SK-N-SH treated with all-trans-retinoic acid at 6 μM for 48 hours (cell line): ENCODE measurements at regions not wholly inside any gene's neighbourhood (a gene's known extent, or its start where the extent isn't known, plus 50 kb on each side); places are given as distances from the start of the nearest gene placed in this dataset.

Experiments
- ATAC-seq: fragments of 200-7000 bp; cut with Tn5 transposase; 3 replicates; pipeline ENCODE4 v1.9.1; 2020; ENCODE audit warnings: mild to moderate bottlenecking, moderate library complexity
- ARNTL ChIP-seq: fragments of 450-650 bp; formaldehyde crosslinking; IDR thresholded peaks from 2 replicates; pipeline ENCODE4 v1.5.0; 2020; ENCODE audit warnings: low read depth, mild to moderate bottlenecking, moderate library complexity, borderline replicate concordance
- BACH2 ChIP-seq: fragments of 250-450 bp; sonication (Bioruptor Pico); IDR thresholded peaks from 2 replicates; pipeline ENCODE4 v1.9.0; 2021; ENCODE audit warnings: mild to moderate bottlenecking, borderline replicate concordance
- CSDC2 ChIP-seq: fragments of 250-450 bp; sonication (Bioruptor Pico); IDR thresholded peaks from 2 replicates; pipeline ENCODE4 v1.5.0; 2020; ENCODE audit warnings: mild to moderate bottlenecking, moderate library complexity
- ESRRG ChIP-seq: fragments of 250-450 bp; sonication (Bioruptor Pico); IDR thresholded peaks from 2 replicates; pipeline ENCODE4 v1.6.1; 2021; ENCODE audit warnings: mild to moderate bottlenecking
- GLIS3 ChIP-seq: fragments of 250-450 bp; sonication (Bioruptor Pico); IDR thresholded peaks from 2 replicates; pipeline ENCODE4 v1.5.0; 2020; ENCODE audit warnings: mild to moderate bottlenecking, moderate library complexity
- ISL1 ChIP-seq: fragments of 250-450 bp; sonication (Bioruptor Pico); IDR thresholded peaks from 2 replicates; pipeline ENCODE4 v2.1.2; 2022; ENCODE audit warnings: mild to moderate bottlenecking, moderate library complexity
- PPARA ChIP-seq: fragments of 250-450 bp; sonication (Bioruptor Pico); IDR thresholded peaks from 2 replicates; pipeline ENCODE4 v1.5.0; 2020; ENCODE audit warnings: mild to moderate bottlenecking, borderline replicate concordance
- RARB ChIP-seq: fragments of 250-450 bp; sonication (Bioruptor Pico); IDR thresholded peaks from 2 replicates; pipeline ENCODE4 v1.8.0; 2021; ENCODE audit warnings: mild to moderate bottlenecking, moderate library complexity
- SNAI2 ChIP-seq: fragments of 250-450 bp; sonication (Bioruptor Pico); IDR thresholded peaks from 2 replicates; pipeline ENCODE4 v1.5.0; 2020; ENCODE audit warnings: mild to moderate bottlenecking, moderate library complexity
- TCF4 ChIP-seq: fragments of 250-450 bp; sonication (Bioruptor Pico); IDR thresholded peaks from 2 replicates; pipeline ENCODE4 v1.8.0; 2021; ENCODE audit warnings: mild to moderate bottlenecking, moderate library complexity, borderline replicate concordance
- TOX ChIP-seq: fragments of 250-450 bp; sonication (Bioruptor Pico); IDR thresholded peaks from 2 replicates; pipeline ENCODE4 v1.8.0; 2021; ENCODE audit warnings: mild to moderate bottlenecking, moderate library complexity, borderline replicate concordance
- ZC3H10 ChIP-seq: fragments of 250-450 bp; sonication (Bioruptor Pico); IDR thresholded peaks from 2 replicates; pipeline ENCODE4 v1.5.1; 2021; ENCODE audit warnings: mild to moderate bottlenecking, moderate library complexity
- ZFP30 ChIP-seq: fragments of 450-650 bp; formaldehyde crosslinking; IDR thresholded peaks from 2 replicates; pipeline ENCODE4 v1.5.0; 2022; ENCODE audit warnings: mild to moderate bottlenecking, moderate library complexity
- ZNF565 ChIP-seq: fragments of 450-650 bp; formaldehyde crosslinking; conservative IDR thresholded peaks from 2 replicates; pipeline ENCODE4 v1.5.0; 2020; ENCODE audit warnings: low read depth, mild to moderate bottlenecking, moderate library complexity
- ZNF8 ChIP-seq: fragments of 450-650 bp; formaldehyde crosslinking; IDR thresholded peaks from 2 replicates; pipeline ENCODE4 v1.5.0; 2020; ENCODE audit warnings: mild to moderate bottlenecking, moderate library complexity
- TF ChIP-seq, protein P1 (sequence below): fragments of 250-450 bp; sonication (Bioruptor Pico); IDR thresholded peaks from 2 replicates; pipeline ENCODE4 v1.5.1; 2021; ENCODE audit warnings: mild to moderate bottlenecking, moderate library complexity
- TF ChIP-seq, protein P2 (sequence below): fragments of 250-450 bp; sonication (Bioruptor Pico); IDR thresholded peaks from 2 replicates; pipeline ENCODE4 v1.5.0; 2020; ENCODE audit warnings: mild to moderate bottlenecking, moderate library complexity
- TF ChIP-seq, protein P3 (sequence below): fragments of 250-450 bp; sonication (Bioruptor Pico); IDR thresholded peaks from 2 replicates; pipeline ENCODE4 v1.8.0; 2021; ENCODE audit warnings: low read depth, mild to moderate bottlenecking, moderate library complexity, borderline replicate concordance
- TF ChIP-seq, protein P4 (sequence below): fragments of 250-450 bp; sonication (Bioruptor Pico); IDR thresholded peaks from 2 replicates; pipeline ENCODE4 v1.5.1; 2020; ENCODE audit warnings: low read depth, mild to moderate bottlenecking, moderate library complexity
- TF ChIP-seq, protein P5 (sequence below): fragments of 250-450 bp; sonication (Bioruptor Pico); IDR thresholded peaks from 2 replicates; pipeline ENCODE4 v1.8.0; 2020; ENCODE audit warnings: mild to moderate bottlenecking, moderate library complexity, borderline replicate concordance

DNA sequence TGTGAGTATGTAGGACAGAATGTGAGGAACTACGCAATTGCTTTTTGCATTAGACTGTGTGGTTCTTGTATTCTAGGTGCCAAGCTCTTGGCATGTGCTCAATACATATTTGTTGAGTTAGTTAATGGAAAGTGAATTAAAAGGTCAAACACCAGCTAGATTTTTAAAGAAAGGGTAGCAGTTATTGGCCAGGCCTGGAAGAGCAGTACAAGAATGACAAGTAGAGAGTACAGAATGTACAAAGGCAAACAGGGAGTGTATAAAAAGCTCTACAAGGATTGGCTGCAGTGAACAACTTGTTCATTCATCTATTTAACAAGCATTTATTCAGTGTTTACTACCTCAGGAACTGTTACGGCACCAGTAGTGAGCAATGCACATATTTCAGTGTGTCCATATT is 854.0 kb upstream of the SEL1L start:
- TF ChIP-seq GLIS3 (CRISPR knock-in tag), result no peak
- no peak for TF ChIP-seq ARNTL (CRISPR knock-in tag)
- TF ChIP-seq ZNF8 (CRISPR knock-in tag), result no peak
- TF ChIP-seq, protein P1, sequence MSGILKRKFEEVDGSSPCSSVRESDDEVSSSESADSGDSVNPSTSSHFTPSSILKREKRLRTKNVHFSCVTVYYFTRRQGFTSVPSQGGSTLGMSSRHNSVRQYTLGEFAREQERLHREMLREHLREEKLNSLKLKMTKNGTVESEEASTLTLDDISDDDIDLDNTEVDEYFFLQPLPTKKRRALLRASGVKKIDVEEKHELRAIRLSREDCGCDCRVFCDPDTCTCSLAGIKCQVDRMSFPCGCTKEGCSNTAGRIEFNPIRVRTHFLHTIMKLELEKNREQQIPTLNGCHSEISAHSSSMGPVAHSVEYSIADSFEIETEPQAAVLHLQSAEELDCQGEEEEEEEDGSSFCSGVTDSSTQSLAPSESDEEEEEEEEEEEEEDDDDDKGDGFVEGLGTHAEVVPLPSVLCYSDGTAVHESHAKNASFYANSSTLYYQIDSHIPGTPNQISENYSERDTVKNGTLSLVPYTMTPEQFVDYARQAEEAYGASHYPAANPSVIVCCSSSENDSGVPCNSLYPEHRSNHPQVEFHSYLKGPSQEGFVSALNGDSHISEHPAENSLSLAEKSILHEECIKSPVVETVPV, result no peak
- TF ChIP-seq, protein P2, sequence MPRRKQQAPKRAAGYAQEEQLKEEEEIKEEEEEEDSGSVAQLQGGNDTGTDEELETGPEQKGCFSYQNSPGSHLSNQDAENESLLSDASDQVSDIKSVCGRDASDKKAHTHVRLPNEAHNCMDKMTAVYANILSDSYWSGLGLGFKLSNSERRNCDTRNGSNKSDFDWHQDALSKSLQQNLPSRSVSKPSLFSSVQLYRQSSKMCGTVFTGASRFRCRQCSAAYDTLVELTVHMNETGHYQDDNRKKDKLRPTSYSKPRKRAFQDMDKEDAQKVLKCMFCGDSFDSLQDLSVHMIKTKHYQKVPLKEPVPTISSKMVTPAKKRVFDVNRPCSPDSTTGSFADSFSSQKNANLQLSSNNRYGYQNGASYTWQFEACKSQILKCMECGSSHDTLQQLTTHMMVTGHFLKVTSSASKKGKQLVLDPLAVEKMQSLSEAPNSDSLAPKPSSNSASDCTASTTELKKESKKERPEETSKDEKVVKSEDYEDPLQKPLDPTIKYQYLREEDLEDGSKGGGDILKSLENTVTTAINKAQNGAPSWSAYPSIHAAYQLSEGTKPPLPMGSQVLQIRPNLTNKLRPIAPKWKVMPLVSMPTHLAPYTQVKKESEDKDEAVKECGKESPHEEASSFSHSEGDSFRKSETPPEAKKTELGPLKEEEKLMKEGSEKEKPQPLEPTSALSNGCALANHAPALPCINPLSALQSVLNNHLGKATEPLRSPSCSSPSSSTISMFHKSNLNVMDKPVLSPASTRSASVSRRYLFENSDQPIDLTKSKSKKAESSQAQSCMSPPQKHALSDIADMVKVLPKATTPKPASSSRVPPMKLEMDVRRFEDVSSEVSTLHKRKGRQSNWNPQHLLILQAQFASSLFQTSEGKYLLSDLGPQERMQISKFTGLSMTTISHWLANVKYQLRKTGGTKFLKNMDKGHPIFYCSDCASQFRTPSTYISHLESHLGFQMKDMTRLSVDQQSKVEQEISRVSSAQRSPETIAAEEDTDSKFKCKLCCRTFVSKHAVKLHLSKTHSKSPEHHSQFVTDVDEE, result no peak
- TF ChIP-seq ESRRG (CRISPR knock-in tag), result no peak
- no peak for TF ChIP-seq TOX (CRISPR knock-in tag)
- TF ChIP-seq PPARA (CRISPR knock-in tag), result no peak
- no peak for TF ChIP-seq ZNF565
- TF ChIP-seq ISL1 (CRISPR knock-in tag), result no peak
- TF ChIP-seq TCF4, result no peak
- TF ChIP-seq, protein P3, sequence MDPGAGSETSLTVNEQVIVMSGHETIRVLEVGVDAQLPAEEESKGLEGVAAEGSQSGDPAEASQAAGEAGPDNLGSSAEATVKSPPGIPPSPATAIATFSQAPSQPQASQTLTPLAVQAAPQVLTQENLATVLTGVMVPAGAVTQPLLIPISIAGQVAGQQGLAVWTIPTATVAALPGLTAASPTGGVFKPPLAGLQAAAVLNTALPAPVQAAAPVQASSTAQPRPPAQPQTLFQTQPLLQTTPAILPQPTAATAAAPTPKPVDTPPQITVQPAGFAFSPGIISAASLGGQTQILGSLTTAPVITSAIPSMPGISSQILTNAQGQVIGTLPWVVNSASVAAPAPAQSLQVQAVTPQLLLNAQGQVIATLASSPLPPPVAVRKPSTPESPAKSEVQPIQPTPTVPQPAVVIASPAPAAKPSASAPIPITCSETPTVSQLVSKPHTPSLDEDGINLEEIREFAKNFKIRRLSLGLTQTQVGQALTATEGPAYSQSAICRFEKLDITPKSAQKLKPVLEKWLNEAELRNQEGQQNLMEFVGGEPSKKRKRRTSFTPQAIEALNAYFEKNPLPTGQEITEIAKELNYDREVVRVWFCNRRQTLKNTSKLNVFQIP (CRISPR knock-in tag), result no peak
- TF ChIP-seq SNAI2 (CRISPR knock-in tag), result no peak
- TF ChIP-seq CSDC2 (CRISPR knock-in tag), result no peak
- TF ChIP-seq ZC3H10 (CRISPR knock-in tag), result no peak
- no peak for TF ChIP-seq ZFP30 (CRISPR knock-in tag)
- no peak for TF ChIP-seq RARB (CRISPR knock-in tag)
- TF ChIP-seq, protein P4, sequence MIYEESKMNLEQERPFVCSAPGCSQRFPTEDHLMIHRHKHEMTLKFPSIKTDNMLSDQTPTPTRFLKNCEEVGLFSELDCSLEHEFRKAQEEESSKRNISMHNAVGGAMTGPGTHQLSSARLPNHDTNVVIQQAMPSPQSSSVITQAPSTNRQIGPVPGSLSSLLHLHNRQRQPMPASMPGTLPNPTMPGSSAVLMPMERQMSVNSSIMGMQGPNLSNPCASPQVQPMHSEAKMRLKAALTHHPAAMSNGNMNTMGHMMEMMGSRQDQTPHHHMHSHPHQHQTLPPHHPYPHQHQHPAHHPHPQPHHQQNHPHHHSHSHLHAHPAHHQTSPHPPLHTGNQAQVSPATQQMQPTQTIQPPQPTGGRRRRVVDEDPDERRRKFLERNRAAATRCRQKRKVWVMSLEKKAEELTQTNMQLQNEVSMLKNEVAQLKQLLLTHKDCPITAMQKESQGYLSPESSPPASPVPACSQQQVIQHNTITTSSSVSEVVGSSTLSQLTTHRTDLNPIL, result no peak
- no peak for TF ChIP-seq BACH2 (CRISPR knock-in tag)
- TF ChIP-seq, all 23 proteins: peak for 0
- ATAC-seq, result no peak

DNA sequence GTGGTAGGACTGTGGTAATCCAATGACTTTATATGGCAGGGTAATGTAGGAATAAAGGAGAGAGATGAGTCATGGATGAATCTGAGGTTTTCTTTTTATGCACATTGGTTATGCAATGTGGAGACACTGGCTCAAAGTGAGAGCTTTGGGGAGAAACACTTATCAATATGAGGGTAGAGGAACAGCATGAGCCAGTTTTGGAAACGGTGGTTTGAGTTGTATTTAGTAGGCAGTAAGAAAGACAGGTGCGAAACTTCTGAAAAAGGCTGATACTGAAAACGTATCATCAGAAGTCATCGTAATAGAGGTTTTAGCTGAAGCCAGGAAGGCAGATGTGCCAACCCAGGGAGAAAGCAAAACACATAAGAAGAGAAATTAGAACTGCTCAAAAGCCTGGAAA is 854.8 kb upstream of the SEL1L start:
- ATAC-seq, result no peak
- TF ChIP-seq ZFP30 (CRISPR knock-in tag) (no peak), CSDC2 (CRISPR knock-in tag) (no peak), SNAI2 (CRISPR knock-in tag) (no peak), TOX (CRISPR knock-in tag) (no peak)
- TF ChIP-seq, protein P2, result no peak

DNA sequence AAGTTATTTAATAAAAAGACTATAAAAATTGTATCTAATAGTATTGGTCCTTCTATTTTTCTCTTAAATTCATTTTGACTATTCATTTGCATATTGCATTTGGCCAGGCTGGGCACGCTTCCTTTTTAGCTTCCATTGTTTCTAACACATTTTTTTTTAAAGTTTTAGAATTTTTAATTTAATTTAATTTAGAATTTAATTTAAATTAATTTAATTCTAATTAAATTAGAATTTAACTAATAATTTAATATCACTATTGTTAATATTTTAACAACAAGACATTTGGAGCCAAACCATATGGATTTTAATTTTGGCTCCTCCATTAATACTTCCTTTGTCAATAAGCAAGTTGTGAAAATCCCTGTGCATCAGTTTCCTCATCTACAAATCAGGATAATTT is 856.9 kb upstream of the SEL1L start:
- no peak for ATAC-seq
- TF ChIP-seq PPARA (CRISPR knock-in tag) (no peak), ZNF8 (CRISPR knock-in tag) (no peak)
- TF ChIP-seq, protein P5, sequence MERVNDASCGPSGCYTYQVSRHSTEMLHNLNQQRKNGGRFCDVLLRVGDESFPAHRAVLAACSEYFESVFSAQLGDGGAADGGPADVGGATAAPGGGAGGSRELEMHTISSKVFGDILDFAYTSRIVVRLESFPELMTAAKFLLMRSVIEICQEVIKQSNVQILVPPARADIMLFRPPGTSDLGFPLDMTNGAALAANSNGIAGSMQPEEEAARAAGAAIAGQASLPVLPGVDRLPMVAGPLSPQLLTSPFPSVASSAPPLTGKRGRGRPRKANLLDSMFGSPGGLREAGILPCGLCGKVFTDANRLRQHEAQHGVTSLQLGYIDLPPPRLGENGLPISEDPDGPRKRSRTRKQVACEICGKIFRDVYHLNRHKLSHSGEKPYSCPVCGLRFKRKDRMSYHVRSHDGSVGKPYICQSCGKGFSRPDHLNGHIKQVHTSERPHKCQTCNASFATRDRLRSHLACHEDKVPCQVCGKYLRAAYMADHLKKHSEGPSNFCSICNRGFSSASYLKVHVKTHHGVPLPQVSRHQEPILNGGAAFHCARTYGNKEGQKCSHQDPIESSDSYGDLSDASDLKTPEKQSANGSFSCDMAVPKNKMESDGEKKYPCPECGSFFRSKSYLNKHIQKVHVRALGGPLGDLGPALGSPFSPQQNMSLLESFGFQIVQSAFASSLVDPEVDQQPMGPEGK (CRISPR knock-in tag), result no peak
- TF ChIP-seq, protein P2, result no peak
